ENCODE measurements at regions not wholly inside any gene's neighbourhood (a gene's known extent, or its start where the extent isn't known, plus 50 kb on each side); places are given as distances from the start of the nearest gene placed in this dataset.

DNA sequence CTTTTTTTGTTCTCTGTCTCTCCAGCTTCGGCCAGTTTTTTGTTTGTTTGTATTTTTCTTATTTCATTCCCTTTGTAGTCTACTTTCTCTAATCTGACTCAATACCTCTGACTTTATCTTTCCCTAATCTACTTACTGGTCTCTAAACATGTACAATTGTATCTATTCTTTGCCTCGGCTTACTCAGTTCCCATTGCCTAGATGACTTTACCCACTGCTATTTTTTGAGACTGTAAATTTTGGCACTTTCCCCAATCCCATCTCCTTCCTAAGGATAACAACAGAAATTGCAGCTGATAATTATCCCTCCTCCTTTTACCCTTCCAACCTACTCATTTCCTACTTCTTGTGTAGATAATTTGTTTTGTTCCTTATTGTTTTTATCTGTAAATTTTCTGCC is 511.1 kb downstream of the RPL10L start:
- no peak for TF ChIP-seq POLR2AphosphoS5 (IDR thresholded peaks at IDR 0.05; ENCODE audit: low read depth)
- TF ChIP-seq, protein P1, sequence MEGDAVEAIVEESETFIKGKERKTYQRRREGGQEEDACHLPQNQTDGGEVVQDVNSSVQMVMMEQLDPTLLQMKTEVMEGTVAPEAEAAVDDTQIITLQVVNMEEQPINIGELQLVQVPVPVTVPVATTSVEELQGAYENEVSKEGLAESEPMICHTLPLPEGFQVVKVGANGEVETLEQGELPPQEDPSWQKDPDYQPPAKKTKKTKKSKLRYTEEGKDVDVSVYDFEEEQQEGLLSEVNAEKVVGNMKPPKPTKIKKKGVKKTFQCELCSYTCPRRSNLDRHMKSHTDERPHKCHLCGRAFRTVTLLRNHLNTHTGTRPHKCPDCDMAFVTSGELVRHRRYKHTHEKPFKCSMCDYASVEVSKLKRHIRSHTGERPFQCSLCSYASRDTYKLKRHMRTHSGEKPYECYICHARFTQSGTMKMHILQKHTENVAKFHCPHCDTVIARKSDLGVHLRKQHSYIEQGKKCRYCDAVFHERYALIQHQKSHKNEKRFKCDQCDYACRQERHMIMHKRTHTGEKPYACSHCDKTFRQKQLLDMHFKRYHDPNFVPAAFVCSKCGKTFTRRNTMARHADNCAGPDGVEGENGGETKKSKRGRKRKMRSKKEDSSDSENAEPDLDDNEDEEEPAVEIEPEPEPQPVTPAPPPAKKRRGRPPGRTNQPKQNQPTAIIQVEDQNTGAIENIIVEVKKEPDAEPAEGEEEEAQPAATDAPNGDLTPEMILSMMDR (IDR thresholded peaks at IDR 0.05; ENCODE audit: insufficient read depth, low read length) = no peak
- TF ChIP-seq, protein P2, sequence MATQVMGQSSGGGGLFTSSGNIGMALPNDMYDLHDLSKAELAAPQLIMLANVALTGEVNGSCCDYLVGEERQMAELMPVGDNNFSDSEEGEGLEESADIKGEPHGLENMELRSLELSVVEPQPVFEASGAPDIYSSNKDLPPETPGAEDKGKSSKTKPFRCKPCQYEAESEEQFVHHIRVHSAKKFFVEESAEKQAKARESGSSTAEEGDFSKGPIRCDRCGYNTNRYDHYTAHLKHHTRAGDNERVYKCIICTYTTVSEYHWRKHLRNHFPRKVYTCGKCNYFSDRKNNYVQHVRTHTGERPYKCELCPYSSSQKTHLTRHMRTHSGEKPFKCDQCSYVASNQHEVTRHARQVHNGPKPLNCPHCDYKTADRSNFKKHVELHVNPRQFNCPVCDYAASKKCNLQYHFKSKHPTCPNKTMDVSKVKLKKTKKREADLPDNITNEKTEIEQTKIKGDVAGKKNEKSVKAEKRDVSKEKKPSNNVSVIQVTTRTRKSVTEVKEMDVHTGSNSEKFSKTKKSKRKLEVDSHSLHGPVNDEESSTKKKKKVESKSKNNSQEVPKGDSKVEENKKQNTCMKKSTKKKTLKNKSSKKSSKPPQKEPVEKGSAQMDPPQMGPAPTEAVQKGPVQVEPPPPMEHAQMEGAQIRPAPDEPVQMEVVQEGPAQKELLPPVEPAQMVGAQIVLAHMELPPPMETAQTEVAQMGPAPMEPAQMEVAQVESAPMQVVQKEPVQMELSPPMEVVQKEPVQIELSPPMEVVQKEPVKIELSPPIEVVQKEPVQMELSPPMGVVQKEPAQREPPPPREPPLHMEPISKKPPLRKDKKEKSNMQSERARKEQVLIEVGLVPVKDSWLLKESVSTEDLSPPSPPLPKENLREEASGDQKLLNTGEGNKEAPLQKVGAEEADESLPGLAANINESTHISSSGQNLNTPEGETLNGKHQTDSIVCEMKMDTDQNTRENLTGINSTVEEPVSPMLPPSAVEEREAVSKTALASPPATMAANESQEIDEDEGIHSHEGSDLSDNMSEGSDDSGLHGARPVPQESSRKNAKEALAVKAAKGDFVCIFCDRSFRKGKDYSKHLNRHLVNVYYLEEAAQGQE (IDR thresholded peaks at IDR 0.05; ENCODE audit: insufficient replicate concordance, low read depth) = no peak
- TF ChIP-seq GABPA (IDR thresholded peaks at IDR 0.05; ENCODE audit: low read depth) = no peak

Measured in HL-60 (cell line).